ENCODE measurements at regions not wholly inside any gene's neighbourhood (a gene's known extent, or its start where the extent isn't known, plus 50 kb on each side); places are given as distances from the start of the nearest gene placed in this dataset.

DNA sequence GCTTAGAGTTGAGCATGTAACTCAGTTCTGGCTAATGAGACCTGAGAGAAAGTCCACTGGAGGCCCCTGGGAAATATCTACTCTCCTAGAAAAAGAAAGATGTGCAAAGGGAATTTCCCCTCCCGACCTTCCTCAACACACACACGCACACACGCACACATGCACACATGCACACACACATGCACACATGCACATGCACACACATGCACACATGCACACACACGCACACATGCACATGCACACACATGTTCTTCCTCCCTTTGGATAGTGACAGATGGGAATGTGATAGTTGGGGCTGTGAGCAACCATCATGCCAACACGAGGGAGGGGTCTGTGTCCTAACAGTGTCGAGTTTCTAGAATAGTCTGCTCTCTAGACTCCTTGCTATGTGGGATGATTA, 148.2 kb upstream of the EGFLAM start:
- DNase-seq: no peak
- intact Hi-C loops (cut with DNase I): no loop called here
- no peak for ATAC-seq

GRCh38 chr5:38107096-38107495, 151.3 kb upstream of the EGFLAM start:
- intact Hi-C loops (cut with DNase I): no loop called here
- ATAC-seq (no peak), DNase-seq (no peak)

GRCh38 chr5:38105801-38106200, 152.6 kb upstream of the EGFLAM start:
- intact Hi-C loops (cut with DNase I): no loop called here
- ATAC-seq (no peak), DNase-seq (no peak)

GRCh38 chr5:38105231-38105570, 153.2 kb upstream of the EGFLAM start:
- ATAC-seq (no peak), DNase-seq (no peak)
- intact Hi-C loops (cut with DNase I): no loop called here

DNA sequence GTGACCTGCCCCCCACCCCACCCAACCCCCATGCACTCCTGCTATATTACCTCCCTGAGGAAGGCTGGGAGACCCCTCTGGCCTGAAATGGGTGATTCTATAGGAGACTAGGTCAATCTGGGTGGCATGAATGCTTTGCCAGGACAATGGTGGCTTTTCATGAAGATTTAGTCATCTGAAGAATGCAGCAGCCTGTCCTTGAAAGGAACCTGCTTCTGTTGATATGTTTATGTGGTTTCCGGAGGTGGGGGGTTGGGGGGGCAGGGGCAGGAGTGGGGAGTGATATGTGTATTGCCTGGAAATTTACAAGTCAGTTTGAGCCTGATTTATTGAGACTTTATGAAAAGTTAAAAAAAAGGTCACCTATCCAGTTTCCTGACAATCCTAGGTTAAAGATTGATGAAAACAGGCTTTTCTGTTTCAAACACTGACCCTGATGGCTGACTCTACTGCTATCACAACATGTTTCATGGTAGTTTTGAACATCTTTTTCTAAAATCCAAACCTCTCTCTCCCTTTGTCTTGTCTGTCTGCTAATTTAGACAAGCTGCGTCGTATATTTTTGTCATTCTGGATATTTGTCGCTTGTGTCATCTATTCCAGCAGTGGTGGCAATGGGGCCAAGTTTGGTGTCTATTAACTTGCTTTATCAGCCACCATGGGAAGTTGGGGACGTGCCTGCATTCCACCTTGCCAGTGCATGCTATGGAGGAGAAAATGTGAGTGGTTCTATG, 153.7 kb upstream of the EGFLAM start:
- intact Hi-C loops (cut with DNase I): no loop called here
- ATAC-seq (no peak), DNase-seq (no peak)

DNA sequence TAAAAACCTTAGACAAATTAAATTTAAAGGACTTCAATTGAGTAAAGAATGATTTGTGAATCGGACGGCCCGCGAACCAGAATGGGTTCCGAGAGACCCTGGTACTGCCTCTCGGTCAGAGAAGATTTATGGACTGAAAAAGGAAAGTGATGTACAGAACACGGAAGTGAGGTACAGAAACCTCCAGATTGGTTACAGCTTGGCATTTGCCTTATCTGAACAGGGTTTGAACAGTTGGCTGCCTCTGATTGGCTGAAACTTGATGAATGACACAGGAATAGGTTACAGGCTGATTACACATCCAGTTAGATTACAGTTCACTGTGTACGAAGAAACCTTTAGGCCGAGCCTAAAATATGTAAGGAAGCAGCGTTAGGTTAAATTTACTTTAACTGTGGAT, 156.5 kb upstream of the EGFLAM start:
- ATAC-seq (no peak), DNase-seq (no peak)
- intact Hi-C loops (cut with DNase I): no loop called here

DNA sequence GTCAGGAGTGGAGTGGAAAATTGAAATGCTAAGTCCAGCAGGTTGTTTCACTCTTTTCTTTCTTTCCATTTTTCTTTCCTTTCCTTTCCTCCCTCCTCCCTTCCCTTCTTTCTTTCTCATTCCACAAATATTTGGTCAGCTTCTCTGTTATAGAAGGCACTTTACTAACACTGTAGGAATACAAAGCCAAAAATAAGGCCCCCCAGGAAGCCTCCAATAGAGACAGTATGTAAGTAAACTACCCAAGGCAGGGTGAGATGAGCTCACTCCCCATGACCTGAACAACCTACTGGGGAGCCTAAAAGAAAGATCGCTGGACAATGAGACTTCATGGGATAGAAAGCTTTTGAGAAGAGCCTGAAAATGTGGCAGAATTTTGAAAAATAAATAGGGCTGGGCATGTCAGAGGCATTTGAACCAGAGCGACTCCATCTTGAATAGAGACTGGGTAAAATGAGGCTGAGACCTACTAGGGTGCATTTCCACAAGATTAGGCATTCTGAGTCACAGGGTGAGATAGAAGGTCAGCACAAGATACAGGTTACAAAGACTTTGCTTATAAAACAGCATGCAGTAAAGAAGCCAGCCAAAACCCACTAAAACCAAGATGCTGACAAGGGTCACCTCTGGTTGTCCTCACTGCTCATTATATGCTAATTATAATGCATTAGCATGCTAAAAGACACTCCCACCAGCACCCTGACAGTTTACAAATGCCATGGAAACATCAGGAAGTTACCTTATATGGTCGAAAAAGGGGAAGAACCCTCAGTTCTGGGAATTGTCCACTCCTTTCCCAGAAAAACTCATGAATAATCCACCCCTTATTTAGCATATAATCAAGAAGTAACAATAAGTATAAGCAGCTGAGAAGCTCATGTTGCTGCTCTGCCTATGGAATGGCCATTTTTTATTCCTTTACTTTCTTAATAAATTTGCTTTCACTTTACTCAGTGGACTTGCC, 158.9 kb upstream of the EGFLAM start:
- intact Hi-C loops (cut with DNase I): no loop called here
- no peak for ATAC-seq
- DNase-seq: no peak

DNA sequence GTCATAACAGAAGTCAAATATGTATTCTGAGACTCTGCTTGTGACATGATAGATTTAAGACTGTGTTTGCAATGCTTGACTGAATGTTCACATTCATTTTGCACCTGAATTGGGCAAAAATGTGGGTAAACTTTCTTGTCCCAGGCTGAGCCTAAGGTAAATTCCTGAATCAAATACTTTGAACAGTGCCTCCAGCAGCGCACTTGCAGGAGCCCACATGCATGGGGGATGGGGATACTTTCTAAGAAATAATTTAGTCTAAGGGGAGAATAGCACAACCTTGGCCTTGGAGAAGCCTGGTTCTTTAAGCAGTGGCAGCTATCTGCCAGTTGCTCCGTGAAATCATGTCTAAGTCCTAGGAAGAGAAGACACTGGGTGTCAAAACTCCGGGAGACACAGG, 163.5 kb upstream of the EGFLAM start:
- no peak for DNase-seq
- intact Hi-C loops (cut with DNase I): no loop called here
- ATAC-seq: no peak

DNA sequence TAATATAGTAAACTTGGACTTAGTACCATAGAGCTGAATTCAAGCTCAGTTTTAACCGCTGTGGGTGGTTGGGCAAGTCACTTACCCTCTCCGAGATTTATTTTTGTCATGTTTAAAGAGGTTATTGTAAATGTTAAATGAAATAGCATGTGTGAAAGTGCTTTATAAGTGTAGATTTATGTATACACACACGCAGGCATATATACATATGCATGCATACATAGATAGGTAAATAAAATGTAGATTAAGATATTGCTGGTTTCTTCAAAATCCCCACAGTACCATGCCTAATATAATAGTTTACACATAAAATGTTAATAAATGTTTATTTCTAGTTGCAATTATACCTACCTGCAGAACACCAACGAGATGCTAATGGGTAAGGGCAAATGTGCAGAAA, 164.5 kb upstream of the EGFLAM start:
- intact Hi-C loops (cut with DNase I): no loop called here
- ATAC-seq (no peak), DNase-seq (no peak)

DNA sequence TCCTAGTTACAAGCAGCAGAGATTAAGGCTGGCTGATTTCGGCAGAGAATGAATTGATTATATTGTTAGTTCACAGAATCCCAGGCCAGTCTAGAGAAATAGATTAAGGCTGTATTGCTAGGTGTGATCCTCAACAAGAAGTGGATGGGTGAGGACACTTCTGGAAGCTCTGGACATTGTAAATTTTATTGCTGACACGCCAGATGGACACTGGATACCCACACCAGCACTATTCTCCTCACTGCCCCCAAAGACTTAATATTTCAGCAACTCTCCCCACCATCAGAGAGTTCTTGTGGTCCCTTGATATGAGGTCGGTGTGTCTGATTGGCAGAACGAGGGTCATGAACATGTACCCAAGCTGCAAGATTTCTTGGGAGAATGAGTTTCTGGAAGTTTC, 171.6 kb upstream of the EGFLAM start:
- DNase-seq (no peak), ATAC-seq (no peak)
- intact Hi-C loops (cut with DNase I): no loop called here

DNA sequence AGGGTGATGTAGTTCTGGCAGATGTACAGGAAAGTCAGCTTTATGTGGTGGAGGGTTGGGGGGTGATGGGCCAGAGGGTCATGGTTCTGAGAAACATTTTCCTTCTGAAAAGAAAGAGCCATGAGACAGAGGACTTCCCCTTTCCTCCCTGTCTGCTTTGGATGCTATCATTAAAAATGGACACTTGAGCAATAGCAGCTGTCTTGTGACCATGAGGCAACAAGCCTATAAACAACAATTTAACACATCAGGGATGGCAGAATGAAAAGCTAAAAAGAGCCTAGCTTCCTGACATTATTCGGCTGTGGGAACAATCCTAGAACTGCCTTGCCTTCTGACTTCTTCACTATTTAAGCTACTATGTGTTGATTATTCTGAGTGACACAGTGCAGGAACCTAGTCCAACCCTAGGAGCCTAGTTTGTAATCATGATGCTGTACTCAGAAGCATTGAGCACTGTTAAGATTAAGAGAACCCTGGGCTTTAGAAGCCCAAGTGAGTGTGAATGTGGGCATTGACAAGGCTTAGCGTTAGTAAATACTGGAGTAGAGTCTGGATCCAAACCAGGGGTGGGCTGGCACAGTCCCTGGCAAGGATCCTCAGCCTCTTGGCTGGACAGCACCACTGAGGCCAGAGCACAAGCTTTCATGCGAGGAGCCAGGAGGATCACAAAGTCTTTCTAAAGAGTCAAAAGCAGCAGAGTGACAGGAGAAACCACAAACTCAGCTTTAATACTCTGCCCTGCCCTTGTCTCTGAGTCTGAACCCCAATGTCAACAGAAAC, 178.5 kb upstream of the EGFLAM start:
- no peak for DNase-seq
- intact Hi-C loops (cut with DNase I): no loop called here
- ATAC-seq: peak; percentile 34 to 60

DNA sequence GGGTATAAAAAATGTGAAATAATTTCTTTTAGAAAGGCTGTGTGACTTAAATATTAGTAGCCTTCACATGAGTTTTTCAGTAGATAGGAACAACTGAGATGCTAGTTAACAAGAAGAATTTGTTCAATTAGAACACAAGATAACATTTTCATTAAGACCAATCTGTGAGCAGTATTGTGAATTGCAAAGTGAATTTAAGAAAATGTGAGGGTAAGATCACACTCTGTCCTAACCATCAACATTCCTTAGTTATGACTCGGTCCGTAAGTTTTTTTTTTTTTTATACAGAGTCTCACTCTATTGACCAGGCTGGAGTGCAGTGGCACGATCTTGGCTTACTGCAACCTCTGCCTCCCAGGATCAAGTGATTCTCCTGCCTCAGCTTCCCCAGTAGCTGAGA, 180.2 kb upstream of the EGFLAM start:
- ATAC-seq (peak in 1 of 2 donors; percentile 49), DNase-seq (no peak)
- intact Hi-C loops (cut with DNase I): no loop called here

GRCh38 chr5:38077652-38078051, 180.7 kb upstream of the EGFLAM start:
- no peak for DNase-seq
- intact Hi-C loops (cut with DNase I): no loop called here
- ATAC-seq: no peak

GRCh38 chr5:38071831-38072694, 186.3 kb upstream of the EGFLAM start:
- intact Hi-C loops (cut with DNase I): no loop called here
- DNase-seq (no peak), ATAC-seq (no peak)

GRCh38 chr5:38070304-38070950, 187.9 kb upstream of the EGFLAM start:
- intact Hi-C loops (cut with DNase I): no loop called here
- DNase-seq: no peak
- ATAC-seq: no peak

DNA sequence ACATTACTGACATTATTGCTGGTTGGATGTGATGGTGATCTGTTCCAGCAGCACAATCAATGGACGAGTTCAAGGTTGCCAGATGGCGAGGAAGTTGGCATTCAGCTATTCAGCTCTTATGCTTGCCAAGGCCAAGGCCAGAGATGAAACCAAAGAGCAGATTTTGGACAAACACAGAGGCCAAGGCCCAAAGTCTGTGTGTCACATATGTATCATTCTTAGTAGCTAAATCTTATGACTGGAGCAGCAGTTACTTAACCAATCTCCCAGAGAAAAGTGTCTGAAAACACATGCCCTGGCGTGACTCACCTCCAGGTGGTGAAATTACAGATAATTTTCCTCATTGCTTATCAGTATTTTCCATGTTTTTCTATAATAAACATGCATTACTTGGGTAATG, 189.0 kb upstream of the EGFLAM start:
- ATAC-seq (peak in 1 of 2 donors; percentile 76), DNase-seq (no peak)
- intact Hi-C loops (cut with DNase I): no loop called here

GRCh38 chr5:38060354-38060753, 198.0 kb upstream of the EGFLAM start:
- intact Hi-C loops (cut with DNase I): no loop called here
- DNase-seq (no peak), ATAC-seq (no peak)

GRCh38 chr5:38059876-38060275, 198.5 kb upstream of the EGFLAM start:
- ATAC-seq (no peak), DNase-seq (no peak)
- intact Hi-C loops (cut with DNase I): no loop called here
